T-cell (primary cell): ENCODE measurements at regions not wholly inside any gene's neighbourhood (a gene's known extent, or its start where the extent isn't known, plus 50 kb on each side); places are given as distances from the start of the nearest gene placed in this dataset.
"Not testable (repeated sequence)": the region's sequence is repeated elsewhere in the genome, so short reads cannot be mapped to it uniquely, and the experiment has no call there.

Experiments
- ATAC-seq, 4 experiments: fragments of 200-7000 bp in 3 of 4; fragments of 150-1000 bp in 1 of 4; cut with Tn5 transposase; replicated peaks in 1 of 4; 1 replicate in 3 of 4; 2 replicates in 1 of 4; pipeline ENCODE4 v1.10.0; 2021; ENCODE audit warnings: moderate library complexity in 3 of 4, mild to moderate bottlenecking in 2 of 4, moderate number of reproducible peaks in 1 of 4
- CTCF ChIA-PET, 2 donors: fragments of 300-600 bp; sonication (Branson Sonifier 250); formaldehyde crosslinking; loops; one replicate each; lab custom pipeline; 2022; ENCODE audit warnings: antibody characterized with exemption in 2 of 2; lab: Charles Lee
- POLR2A ChIA-PET, 2 donors: fragments of 300-600 bp; sonication (Branson Sonifier 250); formaldehyde crosslinking; loops; one replicate each; lab custom pipeline; 2022; ENCODE audit warnings: antibody characterized with exemption in 2 of 2; lab: Charles Lee
- DNase-seq, 35 experiments: peaks; one replicate each; pipeline versions ENCODE4 v3.0.0 to v3.0.0-alpha.2; 2013 to 2023
- H3K27ac ChIP-seq: one replicate; pipeline ENCODE4 v1.5.1; 2013; ENCODE audit warnings: low read length
- H3K27me3 ChIP-seq, 2 experiments: replicated peaks in 1 of 2; 1 replicate in 1 of 2; 2 replicates in 1 of 2; pipeline versions ENCODE4 v1.6.1 to v1.7.0; 2013; ENCODE audit warnings: low read length in 1 of 2, mixed read lengths in 1 of 2; ENCODE audit not compliant: control insufficient read depth in 2 of 2, insufficient read depth in 2 of 2; ENCODE audit errors: extremely low read depth in 1 of 2
- H3K36me3 ChIP-seq, 2 donors: 1 replicate in 1 of 2; 2 replicates in 1 of 2; pipeline versions ENCODE4 v1.6.1 to v1.7.0; 2013; ENCODE audit warnings: low read length in 1 of 2; ENCODE audit not compliant: control insufficient read depth in 2 of 2, insufficient read depth in 1 of 2; ENCODE audit errors: extremely low read depth in 1 of 2
- H3K4me1 ChIP-seq, 2 experiments: 1 replicate in 1 of 2; 2 replicates in 1 of 2; pipeline versions ENCODE4 v1.6.1 to v1.7.0; 2013; ENCODE audit warnings: low read length in 2 of 2, mixed read lengths in 1 of 2; ENCODE audit not compliant: insufficient read depth in 2 of 2, control insufficient read depth in 1 of 2; ENCODE audit errors: extremely low read depth in 1 of 2
- H3K4me3 ChIP-seq, 2 donors: 1 replicate in 1 of 2; 2 replicates in 1 of 2; pipeline versions ENCODE4 v1.5.1 to v1.7.0; 2013; ENCODE audit warnings: mild to moderate bottlenecking in 2 of 2, low read length in 1 of 2, moderate library complexity in 1 of 2; ENCODE audit not compliant: control insufficient read depth in 1 of 2; ENCODE audit errors: extremely low read depth in 1 of 2
- H3K9me3 ChIP-seq: 2 replicates; pipeline ENCODE4 v1.7.0; 2013
- H3K27ac Mint-ChIP-seq, 2 donors: one replicate each; pipeline ENCODE4 v1.8.0; 2020 to 2021; ENCODE audit warnings: mild to moderate bottlenecking in 2 of 2, mixed read lengths in 2 of 2
- H3K27me3 Mint-ChIP-seq, 2 donors: one replicate each; pipeline ENCODE4 v1.8.0; 2021 to 2022; ENCODE audit warnings: mixed read lengths in 2 of 2
- H3K36me3 Mint-ChIP-seq: one replicate; pipeline ENCODE4 v1.8.0; 2021; ENCODE audit warnings: mixed read lengths
- H3K4me1 Mint-ChIP-seq, 3 donors: one replicate each; pipeline ENCODE4 v1.8.0; 2020 to 2022; ENCODE audit warnings: mixed read lengths in 3 of 3, mild to moderate bottlenecking in 1 of 3
- H3K4me3 Mint-ChIP-seq, 3 donors: one replicate each; pipeline ENCODE4 v1.8.0; 2020 to 2022; ENCODE audit warnings: mild to moderate bottlenecking in 3 of 3, mixed read lengths in 3 of 3, moderate library complexity in 3 of 3
- H3K9me3 Mint-ChIP-seq, 3 donors: one replicate each; pipeline ENCODE4 v1.8.0; 2020 to 2022; ENCODE audit warnings: mixed read lengths in 3 of 3
- WGBS: methylation state at CpG from one replicate; pipeline ENCODE4 v1.1.5; 2013; ENCODE audit warnings: missing lambda C conversion rate; ENCODE audit not compliant: insufficient coverage; 5-methylcytosine and 5-hydroxymethylcytosine counted together

- 86% methylated on average over 5 of the region's 8 CpGs for WGBS
- no peaks in the 10 kb centered on the region for H3K4me1 Mint-ChIP-seq
These were observed 170.7 kb upstream of the FSIP2 start for GRCh38 chr2:185567940-185568339.

DNA sequence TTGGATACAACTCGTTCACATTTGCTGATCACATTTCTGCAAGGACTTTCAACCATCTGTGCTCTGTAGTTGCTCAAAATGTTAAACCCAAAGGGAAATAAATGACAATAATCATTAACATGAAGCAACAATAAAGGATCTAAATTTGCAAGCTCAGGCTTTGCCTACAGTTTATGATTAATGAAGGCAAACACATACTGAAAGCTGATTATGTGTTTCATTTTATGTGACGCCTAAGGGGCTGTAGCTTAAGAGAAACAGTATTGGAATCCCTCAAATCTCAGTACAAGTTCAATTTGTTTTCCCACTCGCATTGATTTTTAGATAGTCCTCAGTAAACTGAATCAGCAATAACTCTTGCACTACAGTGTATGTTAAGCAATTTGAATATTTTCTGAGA is 160.3 kb upstream of the FSIP2 start:
- no peak overlapping the region for H3K4me3 ChIP-seq
- H3K27me3 ChIP-seq, result no peaks in the 10 kb centered on the region
- H3K36me3 ChIP-seq, result no peaks in the 10 kb centered on the region
- no peak overlapping the region for H3K27ac ChIP-seq
- Mint-ChIP-seq H3K9me3 (peaks cover 4 to 11% (median 4%) of the 10 kb centered on the region in 3 donors), H3K27me3 (no peaks in the 10 kb centered on the region), H3K4me3 (no peak overlapping the region), H3K36me3 (no peaks in the 10 kb centered on the region), H3K4me1 (no peaks in the 10 kb centered on the region), H3K27ac (no peak overlapping the region)
- H3K4me1 ChIP-seq, result no peaks in the 10 kb centered on the region
- POLR2A ChIA-PET, result no interaction called here
- peaks cover 2% of the 10 kb centered on the region for H3K9me3 ChIP-seq
- DNase-seq (no peak), ATAC-seq (no peak)
- 40% methylated on average over 1 of the region's 3 CpGs for WGBS
- CTCF ChIA-PET, result no interaction called here

More at GRCh38 chr2:185567940-185568339, 170.7 kb upstream of the FSIP2 start:
- ATAC-seq (no peak), DNase-seq (no peak)
- no peaks in the 10 kb centered on the region for H3K9me3 ChIP-seq
- no peaks in the 10 kb centered on the region for H3K4me1 ChIP-seq
- no peaks in the 10 kb centered on the region for H3K36me3 Mint-ChIP-seq
- no peaks in the 10 kb centered on the region for H3K27me3 ChIP-seq
- no peak overlapping the region for H3K27ac ChIP-seq
- no peak overlapping the region for H3K4me3 Mint-ChIP-seq
- peaks cover 6 to 20% (median 7%) of the 10 kb centered on the region in 3 donors for H3K9me3 Mint-ChIP-seq
- H3K4me3 ChIP-seq, result no peak overlapping the region
- H3K27ac Mint-ChIP-seq, result no peak overlapping the region
- no peaks in the 10 kb centered on the region for H3K27me3 Mint-ChIP-seq
- CTCF ChIA-PET, result no interaction called here
- no peaks in the 10 kb centered on the region for H3K36me3 ChIP-seq
- POLR2A ChIA-PET, result no interaction called here

DNA sequence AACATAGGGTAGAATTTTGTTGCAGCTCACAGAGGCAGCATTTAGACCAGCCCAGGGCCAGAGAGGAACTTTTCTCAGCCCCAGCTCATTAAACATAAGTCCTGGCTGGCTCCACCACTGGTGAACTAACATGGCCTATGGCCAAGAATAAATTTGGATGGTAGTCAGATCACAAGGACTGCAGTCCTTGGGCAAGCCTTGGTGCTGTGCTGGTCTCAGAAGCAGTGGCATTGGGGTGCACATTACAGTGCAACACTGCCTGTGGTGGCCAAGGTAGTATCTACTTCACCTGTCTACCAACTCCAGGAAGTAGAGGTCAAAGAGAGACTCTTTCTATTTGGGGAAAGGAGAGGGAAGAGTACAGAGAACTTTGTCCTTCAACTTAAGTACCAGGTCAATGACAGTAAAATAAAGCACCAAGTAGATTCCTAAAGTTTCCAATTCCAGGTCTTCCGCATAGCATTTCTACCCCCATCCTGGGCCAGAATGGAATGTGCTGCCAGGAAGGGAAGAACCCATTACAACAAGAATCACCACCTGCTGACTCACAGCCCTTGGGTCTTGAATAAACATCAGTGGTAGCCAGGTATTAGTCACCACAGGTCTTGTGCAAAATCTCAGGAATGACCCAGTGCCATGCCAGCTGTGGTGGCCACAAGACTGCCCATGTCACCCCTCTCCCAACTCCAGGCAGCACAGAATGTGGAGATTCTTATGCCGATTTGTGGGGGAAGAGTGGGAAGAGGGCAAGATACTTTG is 155.4 kb upstream of the FSIP2 start:
- Histone ChIP-seq H3K36me3 (no peaks in the 10 kb centered on the region), H3K27ac (no peak overlapping the region), H3K27me3 (no peaks in the 10 kb centered on the region), H3K9me3 (no peaks in the 10 kb centered on the region), H3K4me3 (no peak overlapping the region), H3K4me1 (no peaks in the 10 kb centered on the region)
- ChIA-PET POLR2A (no interaction called here), CTCF (no interaction called here)
- H3K4me3 Mint-ChIP-seq, result no peak overlapping the region
- no peak overlapping the region for H3K27ac Mint-ChIP-seq
- WGBS, result 75% methylated on average over 1 of the region's 2 CpGs
- DNase-seq (no peak), ATAC-seq (no peak)
- H3K27me3 Mint-ChIP-seq, result no peaks in the 10 kb centered on the region
- no peaks in the 10 kb centered on the region for H3K4me1 Mint-ChIP-seq
- H3K36me3 Mint-ChIP-seq, result no peaks in the 10 kb centered on the region
- peaks cover 16 to 19% (median 16%) of the 10 kb centered on the region in 3 donors for H3K9me3 Mint-ChIP-seq

- H3K36me3 ChIP-seq, ATAC-seq, H3K4me1 Mint-ChIP-seq, H3K4me3 ChIP-seq, H3K27ac ChIP-seq, H3K36me3 Mint-ChIP-seq, DNase-seq, H3K27ac Mint-ChIP-seq, H3K27me3 Mint-ChIP-seq, H3K4me3 Mint-ChIP-seq, H3K4me1 ChIP-seq, POLR2A ChIA-PET, H3K27me3 ChIP-seq, H3K9me3 ChIP-seq, CTCF ChIA-PET: not testable (repeated sequence)
- H3K9me3 Mint-ChIP-seq, result peaks cover 17 to 22% (median 19%) of the 10 kb centered on the region in 3 donors
- 100% methylated on average over 2 of the region's 5 CpGs for WGBS
These were observed 153.4 kb upstream of the FSIP2 start for GRCh38 chr2:185585165-185585564.

GRCh38 chr2:185591276-185591675 is 147.3 kb upstream of the FSIP2 start:
- H3K4me1 Mint-ChIP-seq, H3K4me3 Mint-ChIP-seq, POLR2A ChIA-PET, H3K27ac ChIP-seq, H3K4me3 ChIP-seq, ATAC-seq, H3K4me1 ChIP-seq, DNase-seq, H3K27me3 ChIP-seq, H3K27me3 Mint-ChIP-seq, H3K27ac Mint-ChIP-seq, CTCF ChIA-PET, H3K36me3 Mint-ChIP-seq, H3K36me3 ChIP-seq, H3K9me3 ChIP-seq: not testable (repeated sequence)
- 100% methylated on average over 4 of the region's 14 CpGs for WGBS
- H3K9me3 Mint-ChIP-seq, result peaks cover 15 to 16% (median 16%) of the 10 kb centered on the region in 3 donors

- Mint-ChIP-seq H3K9me3 (peaks cover 0 to 4% (median 3%) of the 10 kb centered on the region in 3 donors), H3K27me3 (no peaks in the 10 kb centered on the region), H3K27ac (no peak overlapping the region), H3K36me3 (no peaks in the 10 kb centered on the region), H3K4me3 (no peak overlapping the region), H3K4me1 (no peaks in the 10 kb centered on the region)
- no peak overlapping the region for H3K4me3 ChIP-seq
- H3K9me3 ChIP-seq, result no peaks in the 10 kb centered on the region
- no peaks in the 10 kb centered on the region for H3K27me3 ChIP-seq
- POLR2A ChIA-PET, result no interaction called here
- no peak for ATAC-seq
- H3K27ac ChIP-seq, result no peak overlapping the region
- CTCF ChIA-PET, result interaction anchor here in 1 of 2 donors (0.6 kb wide), 1 partner anchor 33 kb away, joined by 3 read pairs; no protein-coding TSS in a partner anchor
- no peaks in the 10 kb centered on the region for H3K4me1 ChIP-seq
- no peaks in the 10 kb centered on the region for H3K36me3 ChIP-seq
- DNase-seq, result no peak
- no CpG with 5 or more reads among the region's 1 CpG for WGBS
These were observed 130.7 kb upstream of the FSIP2 start for GRCh38 chr2:185607945-185608344.
